MM.1S (cell line): ENCODE measurements at regions not wholly inside any gene's neighbourhood (a gene's known extent, or its start where the extent isn't known, plus 50 kb on each side); places are given as distances from the start of the nearest gene placed in this dataset.

Experiments used
- CTCF ChIP-seq: fragments of 300-600 bp; sonication (generic); IDR thresholded peaks from 2 replicates; pipeline ENCODE4 v1.5.1; 2016; ENCODE audit warnings: antibody characterized with exemption, low read length, mixed read lengths
- EZH2 ChIP-seq: fragments of 300-600 bp; sonication (generic); optimal IDR thresholded peaks from 2 replicates; pipeline ENCODE3; 2017; ENCODE audit warnings: low read depth, mild to moderate bottlenecking, antibody characterized with exemption, low read length, mixed read lengths

GRCh38 chr6:170190046-170190445, 100.8 kb downstream of the DLL1 start:
- no peak for TF ChIP-seq CTCF
- no peak for TF ChIP-seq EZH2
